ENCODE measurements at regions not wholly inside any gene's neighbourhood (a gene's known extent, or its start where the extent isn't known, plus 50 kb on each side); places are given as distances from the start of the nearest gene placed in this dataset.

- TF ChIP-seq POLR2A (IDR thresholded peaks at IDR 0.05) (no peak), CTCF (IDR thresholded peaks at IDR 0.05) (no peak), POLR2AphosphoS5 (IDR thresholded peaks at IDR 0.05) (no peak)
These were observed 125.2 kb upstream of the DPH6 start for GRCh38 chr15:35671197-35671596.

All from prostate gland (tissue), 2 donors.